ENCODE measurements at regions not wholly inside any gene's neighbourhood (a gene's known extent, or its start where the extent isn't known, plus 50 kb on each side); places are given as distances from the start of the nearest gene placed in this dataset.

GRCh38 chr2:210730672-210731071, 174.3 kb downstream of the CPS1 start:
- TF ChIP-seq CTCF (conservative IDR thresholded peaks at IDR 0.05; ENCODE audit: low read length): no peak
- TF ChIP-seq EZH2phosphoT487 (IDR thresholded peaks at IDR 0.05; ENCODE audit: borderline replicate concordance, low read depth, low read length): no peak
